GM23338 (cell line): ENCODE measurements at regions not wholly inside any gene's neighbourhood (a gene's known extent, or its start where the extent isn't known, plus 50 kb on each side); places are given as distances from the start of the nearest gene placed in this dataset.

Experiments
- CREB1 ChIP-seq: fragments of 250-450 bp; sonication (Bioruptor Pico); IDR thresholded peaks from 2 replicates; pipeline ENCODE4 v1.5.0; 2020; ENCODE audit warnings: low read depth, mild to moderate bottlenecking, moderate library complexity
- CTCF ChIP-seq, 2 experiments: fragments of 200-600 bp in 1 of 2; sonication (generic) in 1 of 2; conservative IDR thresholded peaks; 2 replicates each; pipeline versions ENCODE4 v1.5.1 to v1.6.1; 2016 to 2017; ENCODE audit warnings: antibody characterized with exemption in 2 of 2, low read depth in 2 of 2, mild to moderate bottlenecking in 2 of 2, moderate library complexity in 1 of 2
- EZH2 ChIP-seq: fragments of 200-600 bp; sonication (generic); IDR thresholded peaks from one replicate; pipeline ENCODE4 v1.8.0; 2017; ENCODE audit warnings: antibody characterized with exemption, mild to moderate bottlenecking, low read depth; ENCODE audit not compliant: unreplicated experiment
- EZH2phosphoT487 ChIP-seq: fragments of 200-600 bp; sonication (generic); IDR thresholded peaks from one replicate; pipeline ENCODE4 v1.8.1; 2018; ENCODE audit warnings: antibody characterized with exemption; ENCODE audit not compliant: unreplicated experiment
- JUNB ChIP-seq: IDR thresholded peaks from one replicate; pipeline ENCODE4 v1.6.1; 2016; ENCODE audit warnings: antibody characterized with exemption; ENCODE audit not compliant: unreplicated experiment
- POLR2AphosphoS5 ChIP-seq: IDR thresholded peaks from 2 replicates; pipeline ENCODE4 v1.6.1; 2016; ENCODE audit warnings: antibody characterized with exemption, low read depth
- ZNF331 ChIP-seq: fragments of 250-450 bp; sonication (Bioruptor Pico); IDR thresholded peaks from 2 replicates; pipeline ENCODE4 v1.5.0; 2020; ENCODE audit warnings: low read depth, mild to moderate bottlenecking, moderate library complexity

- TF ChIP-seq EZH2phosphoT487 (no peak), CTCF (conservative IDR thresholded peaks at IDR 0.05; ENCODE audit: low read depth in 2 of 2) (no peak), EZH2 (no peak), ZNF331 (no peak), POLR2AphosphoS5 (no peak), CREB1 (CRISPR knock-in tag) (no peak), JUNB (no peak)
Measured at GRCh38 chr9:126563556-126563955, 50.2 kb upstream of the LMX1B start.
